NCI-H2107 treated with DMSO at 0.1 percent for 48 hours (cell line): ENCODE measurements at regions not wholly inside any gene's neighbourhood (a gene's known extent, or its start where the extent isn't known, plus 50 kb on each side); places are given as distances from the start of the nearest gene placed in this dataset.
A peak's percentile ranks its signal among the peaks of the same experiment; 100 is the strongest.

Source experiments
- DNase-seq: peaks from one replicate; lab custom pipeline; 2025; ENCODE audit not compliant: unreplicated experiment; lab: John Stamatoyannopoulos, UW

GRCh38 chr6:88386167-88386566 lies 220.0 kb upstream of the CNR1 start:
- no peak for DNase-seq

DNA sequence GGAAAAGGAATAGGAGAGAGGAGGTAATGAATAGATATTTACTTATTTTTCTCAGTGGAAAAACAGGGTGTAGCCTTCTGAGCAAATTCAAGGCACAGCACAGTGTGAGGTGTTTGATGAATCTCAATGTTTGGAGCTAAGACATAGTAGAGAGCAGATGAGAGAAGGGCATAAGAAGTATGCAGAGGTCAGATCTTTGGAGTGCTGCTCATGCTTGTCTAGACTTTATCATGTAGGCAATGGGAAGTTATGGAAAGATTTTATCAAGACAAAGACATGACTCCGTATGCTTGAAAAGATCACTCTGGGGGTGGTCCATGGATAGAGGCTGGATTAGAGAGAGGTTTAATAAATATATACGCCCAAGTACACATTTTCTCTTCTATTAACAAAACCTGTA lies 217.0 kb upstream of the CNR1 start:
- DNase-seq, result no peak

GRCh38 chr6:88381289-88381642 lies 215.1 kb upstream of the CNR1 start:
- DNase-seq, result no peak

- no peak for DNase-seq
Measured at GRCh38 chr6:88380618-88381288, 214.6 kb upstream of the CNR1 start.

GRCh38 chr6:88380083-88380482 lies 213.9 kb upstream of the CNR1 start:
- DNase-seq, result no peak

DNA sequence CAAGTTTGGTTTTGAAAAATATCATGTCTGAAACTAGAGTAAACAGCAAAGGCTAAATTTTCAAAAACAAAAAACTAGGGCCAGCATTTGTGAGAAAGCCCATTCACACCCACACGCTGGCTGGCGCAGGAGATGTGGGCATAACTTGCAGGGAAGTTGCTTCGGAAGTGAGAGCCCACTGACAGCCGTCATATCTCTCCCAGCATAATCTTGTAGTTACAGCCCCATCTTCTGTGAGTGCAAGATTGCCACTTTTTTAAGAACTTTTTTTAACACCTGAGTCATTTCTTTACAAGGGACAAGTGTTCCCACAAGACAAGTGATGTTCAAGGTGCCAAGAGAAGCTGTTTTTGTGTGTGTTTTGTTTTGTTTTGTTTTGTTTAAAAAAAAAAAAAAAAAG lies 212.5 kb upstream of the CNR1 start:
- no peak for DNase-seq

GRCh38 chr6:88377976-88378568 lies 211.9 kb upstream of the CNR1 start:
- DNase-seq, result no peak

DNA sequence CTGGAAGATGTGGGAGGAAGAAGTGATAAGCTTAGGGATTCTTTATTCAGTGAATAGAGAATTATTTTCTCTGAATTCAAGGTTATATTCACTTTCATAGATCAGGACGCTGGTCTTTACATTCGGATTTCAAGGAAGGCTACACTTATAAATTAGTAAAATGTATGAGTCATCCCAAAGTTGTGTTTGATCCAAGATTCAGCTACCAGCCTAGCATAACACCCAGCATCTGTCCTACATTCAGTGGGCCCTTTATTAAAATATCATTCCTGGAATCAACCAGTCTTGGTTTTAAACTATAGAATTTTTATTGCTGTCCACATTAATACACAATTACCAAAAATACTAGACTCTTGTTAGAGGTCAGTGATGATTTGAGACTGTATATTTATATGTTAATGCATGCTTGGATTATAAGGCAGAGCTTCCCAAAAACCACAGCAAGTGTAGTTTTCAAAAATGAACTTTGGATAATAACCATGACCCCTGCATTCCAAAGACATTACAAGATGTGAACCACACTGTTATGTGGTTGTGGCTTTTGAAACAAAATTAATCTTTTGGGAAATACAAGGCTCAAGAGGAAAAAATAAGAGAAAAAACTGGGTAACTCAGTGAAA lies 210.7 kb upstream of the CNR1 start:
- no peak for DNase-seq

DNA sequence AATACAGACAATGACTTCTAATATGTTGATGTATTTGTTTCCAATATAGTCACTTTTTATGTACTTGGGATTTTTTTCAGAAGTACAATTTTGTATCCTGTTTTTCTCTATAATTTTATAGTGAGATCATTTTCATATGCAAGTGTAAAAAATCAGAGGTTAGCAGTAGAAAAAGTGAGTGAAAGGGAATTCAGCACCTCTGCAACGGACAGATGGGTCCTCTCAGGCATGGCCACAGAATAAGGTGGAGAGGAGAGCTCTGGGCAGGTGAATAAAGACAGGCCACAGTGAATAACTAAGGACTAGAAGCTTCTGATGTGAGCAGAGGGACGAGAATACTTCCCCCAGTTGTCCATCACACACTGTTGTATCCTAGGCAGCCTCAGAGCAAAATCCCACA lies 210.1 kb upstream of the CNR1 start:
- no peak for DNase-seq

DNA sequence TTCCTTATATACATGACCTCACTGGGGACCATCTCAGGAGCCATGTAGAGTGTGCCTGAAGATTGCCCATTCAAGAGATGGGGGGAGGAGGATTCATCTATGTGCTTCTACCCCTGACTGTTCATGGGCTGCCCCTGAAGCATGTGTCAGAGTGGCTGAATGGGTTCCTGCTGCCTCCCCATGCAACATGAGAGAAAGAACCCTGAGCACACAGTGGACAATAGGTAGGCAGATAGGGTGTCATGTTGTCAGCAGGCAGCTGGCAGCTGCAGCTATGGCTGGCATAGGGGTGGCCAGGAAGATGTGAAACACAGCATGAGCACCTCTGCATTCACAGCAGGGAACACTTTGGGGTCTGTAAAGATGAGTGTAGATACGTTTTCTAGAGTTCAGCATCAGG lies 208.4 kb upstream of the CNR1 start:
- DNase-seq, result peak; percentile 89

DNA sequence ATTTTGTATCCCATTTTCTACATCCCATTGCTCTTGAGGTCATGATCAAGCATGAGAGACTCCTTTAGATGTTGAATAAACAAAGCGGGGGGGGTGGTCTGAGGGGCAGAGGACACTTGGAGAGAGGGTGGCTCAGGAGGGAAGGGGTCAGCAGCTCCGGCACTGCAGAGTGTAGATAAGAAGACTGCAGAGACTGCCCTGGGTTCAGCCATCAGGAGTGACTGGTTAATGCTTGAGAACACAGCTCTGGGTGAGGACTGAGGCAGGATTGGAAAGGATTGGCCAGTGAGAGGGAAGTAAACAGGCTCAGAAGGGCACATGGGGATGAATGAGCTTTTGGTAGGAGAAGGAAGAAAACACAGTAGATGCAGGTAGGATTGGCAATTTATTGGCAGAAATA lies 205.3 kb upstream of the CNR1 start:
- DNase-seq, result no peak

DNA sequence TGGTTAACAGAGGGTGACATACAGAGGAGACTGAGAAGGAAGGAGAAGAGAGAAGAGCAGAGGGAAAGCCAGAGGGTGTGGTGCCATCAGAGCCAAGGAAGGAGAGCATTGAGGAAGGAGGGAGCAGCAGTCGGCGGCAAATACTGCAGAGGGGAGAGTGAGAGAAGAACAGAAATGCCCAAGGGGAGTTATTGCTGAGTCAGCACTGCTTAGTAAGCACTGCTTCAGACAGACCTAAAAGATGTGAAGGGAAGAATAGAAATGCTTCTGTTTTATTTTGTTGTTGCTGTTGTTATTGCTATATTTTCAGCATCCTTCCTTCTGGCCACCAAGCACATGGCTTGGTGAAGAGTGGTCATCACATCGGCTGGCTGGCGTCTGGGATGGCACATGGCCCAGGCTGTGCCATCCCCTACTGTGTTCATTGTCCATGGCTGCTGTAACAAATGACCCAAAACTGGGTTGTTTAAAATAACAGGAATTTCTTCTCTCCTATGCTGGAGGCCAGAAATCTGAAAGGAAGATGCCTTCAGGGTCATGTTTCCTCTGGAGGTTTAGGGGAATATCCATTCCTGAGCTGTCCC lies 204.1 kb upstream of the CNR1 start:
- no peak for DNase-seq

GRCh38 chr6:88369262-88369661 lies 203.1 kb upstream of the CNR1 start:
- no peak for DNase-seq

GRCh38 chr6:88368071-88368787 lies 202.1 kb upstream of the CNR1 start:
- DNase-seq, result no peak

GRCh38 chr6:88367248-88367647 lies 201.1 kb upstream of the CNR1 start:
- no peak for DNase-seq

- no peak for DNase-seq
Measured at GRCh38 chr6:88366672-88367071, 200.5 kb upstream of the CNR1 start.

DNA sequence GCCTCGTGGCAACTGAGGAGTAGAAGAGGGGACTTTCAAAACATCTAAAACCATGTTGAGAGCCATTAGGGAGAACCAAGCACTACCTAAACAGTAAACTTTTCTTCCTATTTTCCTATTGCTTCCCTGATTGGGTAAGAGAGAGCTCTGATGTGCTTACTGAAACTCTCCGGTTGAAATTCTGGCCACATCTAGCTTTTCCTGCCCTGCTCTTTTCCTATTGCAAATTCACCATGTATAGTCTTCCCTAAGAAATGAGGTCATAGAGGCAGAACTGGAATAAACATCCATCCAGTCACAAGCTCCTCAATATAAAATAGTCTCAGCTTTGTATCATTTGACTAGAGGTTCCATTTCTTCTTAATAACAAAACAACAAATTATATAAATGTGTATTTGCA lies 199.5 kb upstream of the CNR1 start:
- no peak for DNase-seq

DNA sequence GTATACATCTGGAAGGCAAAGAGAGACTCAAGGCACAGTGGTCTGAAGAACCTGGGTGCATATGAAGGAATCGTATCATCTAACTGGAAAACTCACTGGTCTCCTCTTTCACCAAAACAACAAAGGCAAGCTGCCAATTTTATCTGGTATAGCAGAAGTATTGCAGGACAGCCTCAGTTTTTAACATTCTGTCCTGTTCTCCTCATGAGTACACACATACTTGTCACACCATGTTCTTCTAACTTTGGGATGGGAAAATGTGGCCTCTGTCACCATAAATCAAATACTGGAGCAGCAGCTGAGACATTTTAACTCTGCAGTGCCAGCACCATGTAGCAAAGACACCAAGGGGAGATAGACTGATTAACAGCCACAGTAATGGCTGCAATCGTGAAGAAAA lies 199.1 kb upstream of the CNR1 start:
- DNase-seq, result no peak

DNA sequence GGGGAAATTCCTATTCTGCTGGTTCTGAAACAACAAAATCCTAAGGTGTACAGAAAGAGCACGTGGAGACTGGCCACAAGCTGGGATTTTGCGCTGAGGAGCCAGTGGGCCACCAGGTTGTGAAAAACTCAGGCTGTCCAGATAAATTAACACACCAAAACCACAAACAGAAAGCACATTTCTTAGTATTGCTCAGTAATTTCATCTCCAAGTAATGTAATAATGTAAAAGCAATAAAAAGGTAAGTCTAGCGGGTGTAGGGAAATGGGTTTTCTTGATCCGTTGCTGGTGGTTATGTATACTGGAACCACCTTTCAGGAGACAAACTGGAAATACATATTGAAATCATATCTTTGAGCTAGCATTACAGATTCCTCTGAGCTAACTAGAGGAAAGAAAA lies 195.6 kb upstream of the CNR1 start:
- no peak for DNase-seq

GRCh38 chr6:88361298-88361697 lies 195.2 kb upstream of the CNR1 start:
- no peak for DNase-seq

- DNase-seq, result no peak
Measured at GRCh38 chr6:88360203-88360797, 194.2 kb upstream of the CNR1 start.
